ENCODE measurements at regions not wholly inside any gene's neighbourhood (a gene's known extent, or its start where the extent isn't known, plus 50 kb on each side); places are given as distances from the start of the nearest gene placed in this dataset.
"Not testable (repeated sequence)": the region's sequence is repeated elsewhere in the genome, so short reads cannot be mapped to it uniquely, and the experiment has no call there.

DNA sequence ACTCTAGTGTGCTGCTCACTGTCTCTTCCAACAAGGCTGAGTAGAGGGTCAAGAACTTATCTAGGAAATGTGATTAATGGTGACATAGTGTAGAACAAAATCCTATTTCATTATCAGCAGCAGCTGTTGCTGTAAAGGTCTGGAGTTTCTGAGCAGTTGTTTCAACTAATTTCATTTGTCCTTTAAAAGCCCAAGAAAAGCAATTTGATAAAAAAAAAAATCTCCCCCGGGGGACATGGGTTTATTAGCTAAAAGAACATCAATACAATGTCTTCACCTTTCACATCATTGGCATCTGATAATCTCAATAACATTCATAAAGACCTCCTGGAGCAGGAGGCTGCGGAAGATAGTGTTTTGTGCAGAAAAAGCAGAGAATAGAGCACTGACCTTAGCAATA is 468.1 kb downstream of the KCTD16 start:
- Histone ChIP-seq H3K36me3 (ENCODE audit: low read depth) (no peaks in the 10 kb centered on the region), H3K9me3 (peaks cover 28% of the 10 kb centered on the region), H3K4me3 (no peak overlapping the region), H3K4me1 (ENCODE audit: low read depth) (no peaks in the 10 kb centered on the region)
- no peak for ATAC-seq
- TF ChIP-seq, protein P1, sequence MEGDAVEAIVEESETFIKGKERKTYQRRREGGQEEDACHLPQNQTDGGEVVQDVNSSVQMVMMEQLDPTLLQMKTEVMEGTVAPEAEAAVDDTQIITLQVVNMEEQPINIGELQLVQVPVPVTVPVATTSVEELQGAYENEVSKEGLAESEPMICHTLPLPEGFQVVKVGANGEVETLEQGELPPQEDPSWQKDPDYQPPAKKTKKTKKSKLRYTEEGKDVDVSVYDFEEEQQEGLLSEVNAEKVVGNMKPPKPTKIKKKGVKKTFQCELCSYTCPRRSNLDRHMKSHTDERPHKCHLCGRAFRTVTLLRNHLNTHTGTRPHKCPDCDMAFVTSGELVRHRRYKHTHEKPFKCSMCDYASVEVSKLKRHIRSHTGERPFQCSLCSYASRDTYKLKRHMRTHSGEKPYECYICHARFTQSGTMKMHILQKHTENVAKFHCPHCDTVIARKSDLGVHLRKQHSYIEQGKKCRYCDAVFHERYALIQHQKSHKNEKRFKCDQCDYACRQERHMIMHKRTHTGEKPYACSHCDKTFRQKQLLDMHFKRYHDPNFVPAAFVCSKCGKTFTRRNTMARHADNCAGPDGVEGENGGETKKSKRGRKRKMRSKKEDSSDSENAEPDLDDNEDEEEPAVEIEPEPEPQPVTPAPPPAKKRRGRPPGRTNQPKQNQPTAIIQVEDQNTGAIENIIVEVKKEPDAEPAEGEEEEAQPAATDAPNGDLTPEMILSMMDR (IDR thresholded peaks at IDR 0.05) = no peak
- DNase-seq = no peak
- intact Hi-C loops (cut with DNase I, micrococcal nuclease) = no loop called here

DNA sequence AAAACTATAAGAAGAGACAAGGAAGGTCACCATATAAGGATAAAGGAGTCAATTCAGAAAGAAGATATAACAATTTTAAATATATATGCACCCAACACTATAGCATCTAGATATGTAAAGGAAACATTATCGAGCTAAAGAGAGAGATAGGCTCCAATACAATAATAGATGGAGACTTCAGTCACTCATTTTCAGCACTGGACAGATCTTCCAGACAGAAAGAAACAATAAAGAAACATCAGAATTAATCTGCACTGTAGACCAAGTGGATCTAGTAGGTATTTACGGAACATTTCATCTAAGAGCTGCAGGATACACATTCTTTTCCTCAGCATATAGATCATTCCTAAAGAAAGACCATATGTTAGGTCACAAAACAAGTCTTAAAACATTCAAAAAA is 463.5 kb downstream of the KCTD16 start:
- Histone ChIP-seq H3K4me1 (ENCODE audit: low read depth) (no peaks in the 10 kb centered on the region), H3K4me3 (no peak overlapping the region), H3K9me3 (peaks cover 48% of the 10 kb centered on the region), H3K36me3 (ENCODE audit: low read depth) (no peaks in the 10 kb centered on the region)
- TF ChIP-seq, protein P1 (IDR thresholded peaks at IDR 0.05) = no peak
- intact Hi-C loops (cut with DNase I, micrococcal nuclease) = no loop called here
- ATAC-seq (no peak), DNase-seq (no peak)

GRCh38 chr5:144598451-144599068 is 427.9 kb downstream of the KCTD16 start:
- Histone ChIP-seq H3K36me3 (ENCODE audit: low read depth) (no peaks in the 10 kb centered on the region), H3K9me3 (no peaks in the 10 kb centered on the region), H3K4me3 (no peak overlapping the region), H3K4me1 (ENCODE audit: low read depth) (no peaks in the 10 kb centered on the region)
- ATAC-seq (peak; percentile 50), DNase-seq (peak in 1 of 3 donors; percentile 11)
- TF ChIP-seq, protein P1 (IDR thresholded peaks at IDR 0.05) = no peak
- intact Hi-C loops (cut with DNase I, micrococcal nuclease) = no loop called here

GRCh38 chr5:144596517-144596916 is 425.8 kb downstream of the KCTD16 start:
- Histone ChIP-seq H3K9me3 (no peaks in the 10 kb centered on the region), H3K4me3 (no peak overlapping the region), H3K4me1 (ENCODE audit: low read depth) (no peaks in the 10 kb centered on the region), H3K36me3 (ENCODE audit: low read depth) (no peaks in the 10 kb centered on the region)
- intact Hi-C loops (cut with DNase I, micrococcal nuclease) = no loop called here
- no peak for ATAC-seq
- no peak for DNase-seq
- TF ChIP-seq, protein P1 (IDR thresholded peaks at IDR 0.05) = no peak

GRCh38 chr5:144594919-144595318 is 424.2 kb downstream of the KCTD16 start:
- DNase-seq (no peak), ATAC-seq (no peak)
- intact Hi-C loops (cut with DNase I, micrococcal nuclease) = no loop called here
- Histone ChIP-seq H3K4me3 (no peak overlapping the region), H3K36me3 (ENCODE audit: low read depth) (no peaks in the 10 kb centered on the region), H3K4me1 (ENCODE audit: low read depth) (no peaks in the 10 kb centered on the region), H3K9me3 (no peaks in the 10 kb centered on the region)
- TF ChIP-seq, protein P1 (IDR thresholded peaks at IDR 0.05) = no peak

- H3K4me1 ChIP-seq (ENCODE audit: low read depth); H3K9me3 ChIP-seq; H3K4me3 ChIP-seq; intact Hi-C loops (cut with DNase I, micrococcal nuclease); DNase-seq; ATAC-seq; H3K36me3 ChIP-seq (ENCODE audit: low read depth): not testable (repeated sequence)
These were observed 423.6 kb downstream of the KCTD16 start for GRCh38 chr5:144594234-144594633.
